Fibroblast of mammary gland (primary cell): ENCODE measurements at regions not wholly inside any gene's neighbourhood (a gene's known extent, or its start where the extent isn't known, plus 50 kb on each side); places are given as distances from the start of the nearest gene placed in this dataset.

Experiments
- DNase-seq: peaks from one replicate; pipeline ENCODE4 v3.0.0-alpha.2; 2010; ENCODE audit warnings: low read depth
- H3K4me3 ChIP-seq: 2 replicates; pipeline ENCODE4 v1.5.1; 2011; ENCODE audit warnings: low read depth, mild to moderate bottlenecking, low read length, moderate library complexity; ENCODE audit not compliant: control insufficient read depth
- TF ChIP-seq, protein P1 (sequence below): conservative IDR thresholded peaks from 2 replicates; pipeline ENCODE4 v1.5.1; 2011; ENCODE audit warnings: low read depth, low read length, inconsistent platforms; ENCODE audit not compliant: control insufficient read depth, insufficient read depth

DNA sequence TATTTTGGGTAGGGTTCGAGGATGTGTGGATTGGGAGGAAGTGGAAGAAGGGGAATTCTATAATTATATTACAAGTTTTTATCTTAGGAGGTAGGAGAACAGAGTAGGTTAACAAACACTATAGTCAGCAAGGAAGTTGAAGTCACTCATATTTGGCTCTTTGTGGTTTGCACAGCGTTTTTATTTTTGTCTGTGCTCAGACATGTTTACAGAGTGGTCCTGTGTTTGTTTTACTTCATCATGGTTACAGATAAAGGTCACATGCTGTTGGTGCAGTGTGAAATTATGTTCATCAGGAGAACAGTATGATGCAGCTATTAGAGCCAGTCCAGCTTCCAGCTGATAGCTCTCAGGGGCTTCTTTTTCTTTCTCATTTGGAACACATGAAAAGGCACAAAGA, 299.9 kb upstream of the SFRP2 start:
- no peak overlapping the region for H3K4me3 ChIP-seq
- TF ChIP-seq, protein P1, sequence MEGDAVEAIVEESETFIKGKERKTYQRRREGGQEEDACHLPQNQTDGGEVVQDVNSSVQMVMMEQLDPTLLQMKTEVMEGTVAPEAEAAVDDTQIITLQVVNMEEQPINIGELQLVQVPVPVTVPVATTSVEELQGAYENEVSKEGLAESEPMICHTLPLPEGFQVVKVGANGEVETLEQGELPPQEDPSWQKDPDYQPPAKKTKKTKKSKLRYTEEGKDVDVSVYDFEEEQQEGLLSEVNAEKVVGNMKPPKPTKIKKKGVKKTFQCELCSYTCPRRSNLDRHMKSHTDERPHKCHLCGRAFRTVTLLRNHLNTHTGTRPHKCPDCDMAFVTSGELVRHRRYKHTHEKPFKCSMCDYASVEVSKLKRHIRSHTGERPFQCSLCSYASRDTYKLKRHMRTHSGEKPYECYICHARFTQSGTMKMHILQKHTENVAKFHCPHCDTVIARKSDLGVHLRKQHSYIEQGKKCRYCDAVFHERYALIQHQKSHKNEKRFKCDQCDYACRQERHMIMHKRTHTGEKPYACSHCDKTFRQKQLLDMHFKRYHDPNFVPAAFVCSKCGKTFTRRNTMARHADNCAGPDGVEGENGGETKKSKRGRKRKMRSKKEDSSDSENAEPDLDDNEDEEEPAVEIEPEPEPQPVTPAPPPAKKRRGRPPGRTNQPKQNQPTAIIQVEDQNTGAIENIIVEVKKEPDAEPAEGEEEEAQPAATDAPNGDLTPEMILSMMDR = no peak
- DNase-seq = peak; percentile 55

GRCh38 chr4:154086247-154086646, 297.4 kb upstream of the SFRP2 start:
- no peak for DNase-seq
- TF ChIP-seq, protein P1 = no peak
- no peak overlapping the region for H3K4me3 ChIP-seq

- DNase-seq = peak; percentile 76
- no peak overlapping the region for H3K4me3 ChIP-seq
- TF ChIP-seq, protein P1 = no peak
Measured at GRCh38 chr4:154084864-154085263, 296.0 kb upstream of the SFRP2 start.

DNA sequence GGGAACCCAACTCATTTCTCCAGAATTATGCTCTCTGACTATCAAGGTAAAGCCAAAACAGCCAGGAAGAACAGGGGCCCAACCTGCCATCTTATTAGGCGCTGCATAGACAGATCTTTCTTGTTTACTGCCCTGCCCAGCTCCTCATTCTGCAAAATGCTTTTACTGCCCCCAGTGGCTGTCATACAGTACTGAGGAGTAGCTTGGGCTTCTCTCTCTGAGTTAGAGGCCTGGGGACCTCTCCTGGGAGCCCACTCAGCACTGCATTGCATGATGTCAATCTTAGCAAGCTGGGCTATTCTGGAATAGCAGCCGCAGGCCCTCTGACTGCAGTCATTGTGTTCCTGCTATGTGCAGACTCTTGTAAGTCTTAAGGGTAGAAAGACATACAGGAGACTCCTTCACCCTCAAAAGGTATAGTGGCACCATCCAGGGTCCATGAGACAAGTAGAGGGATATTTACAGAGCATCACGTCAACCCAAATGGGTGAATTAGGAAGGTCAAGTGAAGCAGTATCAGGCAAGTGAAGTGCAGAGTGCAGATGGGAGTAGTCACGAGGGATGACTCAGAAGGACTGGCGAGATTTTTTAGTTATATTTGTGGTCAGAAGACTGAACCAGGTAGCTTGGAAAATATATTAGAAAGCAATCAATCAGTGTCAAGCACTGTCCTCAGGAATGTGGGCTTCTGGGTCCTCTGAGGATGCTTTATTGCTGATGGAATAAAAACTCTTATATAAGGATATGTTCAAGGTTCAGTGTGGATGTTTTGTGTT, 294.1 kb upstream of the SFRP2 start:
- H3K4me3 ChIP-seq = no peak overlapping the region
- DNase-seq = peak; percentile 64

GRCh38 chr4:154081391-154081790, 292.5 kb upstream of the SFRP2 start:
- no peak overlapping the region for H3K4me3 ChIP-seq
- TF ChIP-seq, protein P1 = no peak
- no peak for DNase-seq

More for the DNA sequence above, 294.1 kb upstream of the SFRP2 start:
- TF ChIP-seq, protein P1 = peak; percentile 46

GRCh38 chr4:154078504-154079350, 289.8 kb upstream of the SFRP2 start:
- DNase-seq = no peak
- TF ChIP-seq, protein P1 = no peak
- H3K4me3 ChIP-seq = no peak overlapping the region
